EH (cell line): ENCODE measurements at regions not wholly inside any gene's neighbourhood (a gene's known extent, or its start where the extent isn't known, plus 50 kb on each side); places are given as distances from the start of the nearest gene placed in this dataset.
"Not testable (repeated sequence)": the region's sequence is repeated elsewhere in the genome, so short reads cannot be mapped to it uniquely, and the experiment has no call there.

Experiments
- DNase-seq: peaks from one replicate; pipeline ENCODE4 v3.0.0-alpha.2; 2015; ENCODE audit warnings: low read depth

DNA sequence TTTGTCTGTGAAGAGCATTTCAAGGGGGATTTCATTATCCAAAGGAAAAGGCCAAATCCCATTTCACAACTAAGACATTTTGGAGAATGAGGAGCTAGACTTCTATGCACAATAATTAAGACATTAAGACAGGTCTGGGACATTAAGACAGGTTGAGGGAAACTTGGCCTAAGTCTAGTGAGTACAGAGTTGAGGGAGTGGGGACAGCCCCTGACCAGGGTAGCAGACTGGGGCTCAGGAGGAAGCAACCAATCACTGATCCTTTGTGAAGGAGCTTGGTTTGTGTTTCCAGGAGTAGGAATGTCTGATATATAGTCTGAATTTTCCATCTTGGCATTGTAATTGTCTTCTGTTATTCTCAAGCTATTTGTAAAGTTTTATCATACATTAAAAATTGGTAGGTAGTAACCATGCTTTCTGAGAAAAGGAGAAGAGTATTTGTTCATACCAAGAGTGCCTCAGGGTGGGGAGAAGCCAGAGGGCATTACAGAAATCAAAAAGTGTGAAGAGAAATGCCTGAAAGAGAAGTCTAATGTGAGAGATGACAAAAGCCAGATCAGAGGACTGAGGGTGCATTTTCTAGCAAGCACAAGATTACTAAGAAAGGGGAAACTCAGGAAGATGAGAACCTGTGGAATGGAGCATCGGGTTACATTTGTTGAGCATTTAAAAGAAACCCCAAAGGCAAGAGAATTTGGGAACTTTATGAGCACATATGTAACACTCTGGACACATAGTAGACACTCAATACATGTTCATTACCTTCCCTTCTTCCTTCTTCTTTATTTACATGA is 189.3 kb upstream of the PIK3R1 start:
- DNase-seq: no peak

- no peak for DNase-seq
Observed at GRCh38 chr5:68024426-68024825, 191.1 kb upstream of the PIK3R1 start.

DNA sequence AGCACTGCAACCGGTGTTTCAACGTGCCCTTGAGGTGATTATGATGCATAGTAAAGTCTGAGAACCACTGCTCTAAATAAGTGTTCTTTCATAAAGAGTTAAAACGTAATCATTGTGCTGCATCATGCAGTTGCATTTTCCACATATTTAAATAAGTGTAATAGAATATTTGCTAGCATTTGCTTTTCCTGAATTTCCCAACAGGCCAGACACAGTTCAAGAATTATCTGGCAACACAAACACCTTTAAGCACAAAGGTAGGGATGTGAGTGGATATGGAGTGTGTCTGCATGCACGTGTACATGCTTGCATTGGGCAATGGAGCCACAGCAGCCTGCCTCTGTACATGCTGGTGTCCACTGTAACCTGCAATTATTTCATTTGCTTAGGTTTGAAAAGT is 193.6 kb upstream of the PIK3R1 start:
- no peak for DNase-seq

GRCh38 chr5:68021227-68021626 is 194.3 kb upstream of the PIK3R1 start:
- DNase-seq: no peak

GRCh38 chr5:68020461-68020969 is 195.0 kb upstream of the PIK3R1 start:
- DNase-seq: not testable (repeated sequence)

- no peak for DNase-seq
Observed at GRCh38 chr5:68015381-68016302, 199.9 kb upstream of the PIK3R1 start.

- no peak for DNase-seq
Observed at GRCh38 chr5:68012831-68013230, 202.7 kb upstream of the PIK3R1 start.

DNA sequence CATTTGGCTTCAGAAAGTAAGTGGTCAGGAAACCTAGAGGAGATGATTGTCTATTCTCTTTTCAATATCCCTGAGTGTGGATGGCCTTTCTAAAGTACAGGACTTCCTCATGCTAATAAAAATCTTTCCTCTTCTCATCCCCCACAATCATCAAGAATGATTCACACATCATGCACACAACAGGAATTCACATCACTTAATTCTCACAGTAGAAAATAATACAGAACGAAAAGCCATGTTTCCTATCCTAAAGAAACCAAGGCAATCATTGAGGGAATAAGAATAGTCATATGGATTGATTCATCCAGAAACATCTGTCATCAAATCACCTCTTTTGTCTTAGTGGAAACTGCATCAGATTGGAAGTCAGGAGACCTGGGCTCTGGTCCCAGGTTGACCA is 203.1 kb upstream of the PIK3R1 start:
- DNase-seq: peak; percentile 77

GRCh38 chr5:68011801-68012200 is 203.8 kb upstream of the PIK3R1 start:
- peak; percentile 79 for DNase-seq

GRCh38 chr5:68011259-68011760 is 204.2 kb upstream of the PIK3R1 start:
- DNase-seq: no peak

DNA sequence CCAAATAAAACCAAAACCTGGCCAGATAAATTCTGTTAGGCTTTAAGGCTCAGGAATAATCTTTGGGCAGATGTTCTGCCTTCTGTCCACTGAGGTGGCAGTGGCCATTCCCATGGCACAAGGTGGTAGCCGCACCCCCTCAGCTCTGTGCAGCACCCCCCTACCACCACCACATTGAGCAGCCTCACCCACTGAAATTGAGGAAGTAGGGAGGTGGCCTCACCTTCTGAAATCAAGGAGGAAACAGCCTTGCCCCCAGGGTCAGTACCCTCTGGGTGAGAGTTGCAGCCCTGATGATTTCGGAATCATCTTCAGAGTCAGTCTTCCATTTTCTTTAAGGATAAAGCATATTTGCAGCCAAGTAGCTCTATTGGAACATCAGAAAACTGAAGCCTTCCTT is 204.8 kb upstream of the PIK3R1 start:
- DNase-seq: no peak

GRCh38 chr5:68007451-68007850 is 208.1 kb upstream of the PIK3R1 start:
- no peak for DNase-seq

DNA sequence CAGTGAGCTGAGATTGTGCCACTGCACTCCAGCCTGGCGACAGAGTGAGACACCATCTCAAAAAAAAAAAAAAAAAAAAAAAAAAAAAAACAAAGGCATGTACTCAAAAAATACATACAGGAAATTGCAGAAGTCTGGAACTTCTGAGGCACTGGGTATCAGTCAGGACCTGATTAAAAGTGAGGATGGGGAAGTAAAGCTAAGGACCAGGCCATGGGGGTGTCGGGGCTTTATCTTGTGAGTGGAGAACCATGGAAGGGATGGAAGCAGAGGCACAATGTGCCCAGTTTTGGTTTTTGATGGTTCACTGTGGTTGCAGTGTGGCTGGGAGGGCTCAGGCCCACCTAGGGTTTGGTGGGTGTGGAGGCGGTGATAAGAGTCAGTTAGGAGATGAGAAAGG is 212.7 kb upstream of the PIK3R1 start:
- no peak for DNase-seq

DNA sequence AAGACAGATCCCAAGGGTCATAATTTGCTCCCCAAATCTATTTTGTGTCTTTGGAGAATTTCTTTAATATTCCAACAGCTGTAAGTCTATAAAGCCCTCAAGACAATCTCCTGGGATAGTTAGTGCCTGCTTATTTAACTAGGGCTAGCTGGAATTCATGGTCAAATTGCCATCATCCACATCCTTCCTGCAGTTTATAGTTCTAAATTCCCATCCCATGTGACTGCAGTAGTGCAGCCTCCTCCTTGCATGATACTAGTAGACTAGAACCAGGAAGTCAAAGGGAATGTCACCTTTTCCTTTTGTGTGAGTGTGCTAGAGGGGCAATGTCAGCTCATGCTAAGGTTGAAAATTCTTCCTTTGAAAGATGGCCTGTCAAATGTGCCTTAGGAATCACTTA is 214.8 kb upstream of the PIK3R1 start:
- DNase-seq: peak; percentile 71

GRCh38 chr5:67999391-67999790 is 216.2 kb upstream of the PIK3R1 start:
- DNase-seq: peak; percentile 42

DNA sequence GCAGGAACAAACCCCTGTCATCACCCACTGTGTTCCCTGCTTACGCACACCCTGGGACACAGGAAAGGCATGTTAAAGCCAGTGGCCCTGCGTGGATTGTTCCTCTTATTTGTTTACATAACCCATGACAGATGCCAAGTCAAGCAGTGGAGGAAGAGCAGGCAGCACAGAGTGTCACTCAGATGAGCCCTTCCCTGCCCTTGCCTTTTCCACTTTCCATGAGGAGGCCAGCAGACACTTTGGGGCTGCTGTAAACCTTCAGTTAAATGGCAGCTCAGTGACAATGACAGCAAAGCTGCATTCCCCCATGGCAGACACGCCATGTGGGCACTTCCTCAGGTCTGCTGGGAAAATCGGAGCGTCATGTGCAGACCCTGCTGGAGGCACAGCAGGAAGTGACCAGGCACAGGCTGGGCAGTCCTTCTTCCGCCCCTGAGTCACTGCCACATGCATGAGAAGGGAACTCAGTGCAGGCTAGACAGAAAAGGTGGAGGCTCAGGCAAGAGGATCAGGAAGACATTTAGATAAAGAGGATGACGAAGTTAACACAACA is 216.8 kb upstream of the PIK3R1 start:
- DNase-seq: peak; percentile 91

DNA sequence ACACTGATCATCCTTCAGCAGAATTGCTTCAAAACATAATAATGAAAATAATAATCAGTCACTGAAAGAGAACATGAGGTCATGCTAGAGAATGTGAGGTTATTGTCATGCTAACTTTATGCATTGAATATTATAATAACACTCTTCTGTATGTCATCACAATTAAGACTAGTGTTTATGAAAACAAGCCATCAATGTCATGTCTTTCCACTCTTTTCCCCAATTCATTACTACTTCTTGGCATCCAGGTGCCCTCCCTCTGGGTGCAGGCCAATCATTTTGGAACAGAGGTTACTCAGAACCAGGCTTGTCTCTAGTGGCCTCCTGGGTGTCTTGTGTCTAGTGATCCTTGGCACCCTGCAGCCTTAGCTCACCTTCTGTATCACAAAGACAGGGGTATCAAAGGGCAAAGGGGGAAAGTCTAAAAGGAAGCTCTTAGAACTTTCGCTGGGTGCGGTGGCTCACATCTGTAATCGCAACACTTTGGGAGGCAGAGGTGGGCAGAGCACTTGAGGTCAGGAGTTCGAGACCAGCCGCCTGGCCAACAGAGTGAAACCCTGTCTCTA is 217.6 kb upstream of the PIK3R1 start:
- DNase-seq: no peak

DNA sequence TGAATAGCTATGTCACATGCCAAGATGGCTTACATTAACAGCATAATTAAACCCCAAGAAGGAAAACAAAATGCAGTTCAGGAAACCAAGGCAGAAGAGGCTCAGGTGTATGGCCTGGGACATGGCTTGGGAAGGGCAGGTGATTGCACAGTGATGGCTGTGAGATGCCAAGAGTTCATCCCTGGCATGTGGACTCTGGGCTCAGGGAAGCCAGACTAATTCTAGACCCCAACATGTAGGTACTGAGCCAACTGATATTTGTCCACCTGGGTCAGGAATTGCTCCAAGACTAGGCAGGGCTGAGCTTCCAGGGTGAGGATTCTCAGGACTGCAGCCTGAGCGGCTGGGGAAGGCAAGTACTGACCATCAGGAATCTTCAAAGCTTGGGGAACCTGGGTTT is 218.4 kb upstream of the PIK3R1 start:
- DNase-seq: no peak

GRCh38 chr5:67996596-67996995 is 219.0 kb upstream of the PIK3R1 start:
- DNase-seq: no peak

DNA sequence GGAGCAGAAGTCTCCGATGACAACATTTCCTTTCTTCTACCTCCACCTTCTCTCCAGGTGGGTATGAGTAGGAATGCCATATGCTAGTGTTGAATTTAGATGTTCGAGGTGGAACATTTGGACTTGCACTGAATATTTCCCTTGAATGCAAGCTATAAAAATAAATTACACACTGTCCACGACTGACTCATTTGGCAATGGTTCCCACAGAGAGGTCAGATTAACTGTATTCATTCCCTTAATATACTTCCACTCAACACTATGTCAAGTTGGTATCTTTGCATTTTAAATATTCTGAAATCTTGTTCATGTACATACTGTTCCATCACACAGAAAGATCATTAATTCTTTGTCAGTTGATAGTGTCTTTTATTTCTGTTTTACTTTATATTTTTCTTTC is 222.6 kb upstream of the PIK3R1 start:
- DNase-seq: peak; percentile 68

- peak; percentile 70 for DNase-seq
Observed at GRCh38 chr5:67989456-67989855, 226.1 kb upstream of the PIK3R1 start.

DNA sequence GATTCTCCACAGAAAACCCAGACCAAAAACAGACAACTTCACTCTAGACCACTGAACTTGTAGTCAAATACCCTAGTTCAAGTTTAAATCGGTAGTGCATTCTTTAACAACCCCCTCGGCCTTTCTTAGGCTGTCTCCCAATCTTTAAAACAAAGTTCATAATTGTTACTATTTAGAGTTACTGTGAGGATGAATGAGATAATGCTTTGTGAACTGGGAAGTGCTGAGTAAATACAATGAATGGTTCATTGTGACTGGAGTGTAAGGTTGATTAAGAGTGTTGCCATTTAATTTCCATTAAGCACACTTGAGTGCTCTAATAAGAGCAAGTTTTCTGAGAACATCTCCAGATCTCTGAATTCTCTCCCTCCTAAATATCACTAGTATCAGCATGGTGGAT is 228.8 kb upstream of the PIK3R1 start:
- no peak for DNase-seq
